ENCODE measurements at regions not wholly inside any gene's neighbourhood (a gene's known extent, or its start where the extent isn't known, plus 50 kb on each side); places are given as distances from the start of the nearest gene placed in this dataset.
A peak's percentile ranks its signal among the peaks of the same experiment; 100 is the strongest.

DNA sequence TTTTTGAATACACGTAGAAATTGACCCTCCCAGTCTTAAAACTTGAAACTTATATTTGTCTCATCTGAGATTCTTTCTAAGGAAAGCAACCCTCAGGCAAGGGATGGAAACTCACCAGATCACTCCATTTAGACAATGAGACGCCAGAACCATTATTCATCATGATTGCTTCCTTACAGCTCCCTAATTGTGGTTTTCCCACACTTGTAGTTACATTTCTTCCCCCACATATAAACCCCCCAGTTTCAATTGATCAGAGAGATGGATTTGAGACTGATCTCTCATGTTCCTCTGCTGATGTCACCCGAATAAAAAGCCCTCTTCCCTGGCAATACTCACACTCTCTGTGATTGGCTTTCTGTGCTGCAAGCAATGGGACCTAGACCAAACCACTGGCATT lies 197.9 kb upstream of the STARD13 start:
- TF ChIP-seq EZH2 (IDR thresholded peaks at IDR 0.05) (no peak), POLR2AphosphoS5 (IDR thresholded peaks at IDR 0.05; ENCODE audit: borderline replicate concordance, low read depth, low read length) (peak; percentile 32; the same call in 1 of the 2 replicates), FOXP2 (optimal IDR thresholded peaks at IDR 0.05; ENCODE audit: control extremely low read depth, extremely low read length, insufficient read depth) (no peak)

Measured in SK-N-MC (cell line).